Neuron (in vitro differentiated cells): ENCODE measurements at regions not wholly inside any gene's neighbourhood (a gene's known extent, or its start where the extent isn't known, plus 50 kb on each side); places are given as distances from the start of the nearest gene placed in this dataset.

ENCODE experiments used
- H2AFZ ChIP-seq: one replicate; pipeline ENCODE4 v1.6.1; 2013; ENCODE audit warnings: low read depth, mild to moderate bottlenecking, inconsistent platforms, low read length, moderate library complexity
- H3K27me3 ChIP-seq: one replicate; pipeline ENCODE4 v1.6.1; 2013; ENCODE audit warnings: low read length; ENCODE audit not compliant: insufficient read depth
- H3K36me3 ChIP-seq: one replicate; pipeline ENCODE4 v1.6.1; 2013; ENCODE audit warnings: low read length; ENCODE audit not compliant: insufficient read depth
- H3K4me1 ChIP-seq: one replicate; pipeline ENCODE4 v1.6.1; 2013; ENCODE audit warnings: low read length; ENCODE audit not compliant: insufficient read depth
- H3K4me3 ChIP-seq: 2 replicates; pipeline ENCODE4 v1.5.1; 2013; ENCODE audit warnings: mild to moderate bottlenecking, low read length, moderate library complexity
- H3K9me3 ChIP-seq: one replicate; pipeline ENCODE4 v1.6.1; 2013; ENCODE audit warnings: low read length

DNA sequence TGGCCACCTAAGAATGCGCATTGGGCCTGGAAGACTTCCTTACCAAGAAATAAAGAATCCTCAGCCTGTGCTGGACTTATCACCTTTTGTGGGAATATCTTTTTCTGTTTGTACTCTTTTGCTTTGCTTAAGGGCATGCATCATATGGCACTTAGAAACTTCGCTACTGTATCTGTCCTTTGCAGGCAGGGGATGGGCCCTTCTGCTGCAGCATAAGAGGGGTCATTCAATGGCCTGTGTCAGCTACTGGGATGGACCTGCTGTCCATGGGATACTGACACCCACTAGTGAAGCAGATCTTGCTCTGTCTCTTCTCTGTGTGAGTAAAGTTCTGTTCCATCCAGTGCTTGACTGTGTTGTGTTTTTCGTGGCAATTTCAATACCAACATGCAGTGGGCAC, 239.0 kb upstream of the JUN start:
- Histone ChIP-seq H3K36me3 (no peaks in the 10 kb centered on the region), H2AFZ (no peak overlapping the region), H3K9me3 (no peaks in the 10 kb centered on the region), H3K27me3 (no peaks in the 10 kb centered on the region), H3K4me1 (no peaks in the 10 kb centered on the region), H3K4me3 (no peak overlapping the region)

DNA sequence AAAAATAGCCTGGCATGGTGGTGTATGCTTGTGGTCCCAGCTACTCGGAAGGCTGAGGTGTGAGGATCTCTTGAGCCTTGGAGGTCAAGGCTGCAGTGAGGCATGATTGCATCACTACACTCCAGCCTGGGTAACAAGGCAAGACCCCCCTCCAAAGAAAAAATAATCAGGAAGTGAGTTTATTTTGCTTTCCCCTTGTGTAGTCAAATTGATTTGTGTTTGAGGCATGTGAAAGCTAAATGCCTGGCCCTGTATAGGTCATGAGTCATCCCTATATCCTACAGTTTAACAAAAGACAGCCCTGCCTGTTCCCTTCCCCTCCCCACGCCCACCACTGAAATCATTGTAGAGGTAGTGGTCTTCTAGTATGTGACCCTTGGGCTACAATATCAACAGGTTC, 241.4 kb upstream of the JUN start:
- Histone ChIP-seq H3K36me3 (no peaks in the 10 kb centered on the region), H3K27me3 (no peaks in the 10 kb centered on the region), H2AFZ (no peak overlapping the region)

DNA sequence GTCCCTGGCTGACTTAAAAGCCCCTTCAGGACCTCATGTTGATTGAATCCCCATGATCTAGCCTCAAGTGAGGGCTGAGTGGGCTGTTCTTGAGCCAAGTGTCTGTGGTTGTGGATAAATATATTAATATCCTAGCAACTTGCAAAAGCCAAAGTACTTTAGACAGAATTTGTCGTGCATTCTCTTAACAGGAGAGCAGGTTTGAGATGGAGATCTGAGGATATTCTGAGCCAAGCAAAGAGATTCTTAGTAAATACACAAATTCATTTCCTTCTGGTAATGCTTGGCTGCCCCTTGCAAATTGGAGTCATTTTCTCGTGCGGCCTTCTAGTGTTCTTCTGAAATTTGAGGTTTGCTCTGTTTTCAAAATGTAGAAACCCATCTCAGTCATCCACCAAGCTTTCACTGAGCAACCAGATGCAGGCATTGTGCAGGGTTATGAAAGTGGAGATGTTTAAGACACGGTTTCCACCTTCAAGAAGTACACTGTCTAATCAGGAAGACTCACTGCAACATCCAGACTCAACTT, 242.1 kb upstream of the JUN start:
- Histone ChIP-seq H3K36me3 (no peaks in the 10 kb centered on the region), H3K27me3 (no peaks in the 10 kb centered on the region), H3K4me1 (no peaks in the 10 kb centered on the region), H3K4me3 (no peak overlapping the region), H2AFZ (no peak overlapping the region), H3K9me3 (no peaks in the 10 kb centered on the region)

More for the DNA sequence above, 241.4 kb upstream of the JUN start:
- H3K4me3 ChIP-seq: no peak overlapping the region
- no peaks in the 10 kb centered on the region for H3K4me1 ChIP-seq
- H3K9me3 ChIP-seq: no peaks in the 10 kb centered on the region

DNA sequence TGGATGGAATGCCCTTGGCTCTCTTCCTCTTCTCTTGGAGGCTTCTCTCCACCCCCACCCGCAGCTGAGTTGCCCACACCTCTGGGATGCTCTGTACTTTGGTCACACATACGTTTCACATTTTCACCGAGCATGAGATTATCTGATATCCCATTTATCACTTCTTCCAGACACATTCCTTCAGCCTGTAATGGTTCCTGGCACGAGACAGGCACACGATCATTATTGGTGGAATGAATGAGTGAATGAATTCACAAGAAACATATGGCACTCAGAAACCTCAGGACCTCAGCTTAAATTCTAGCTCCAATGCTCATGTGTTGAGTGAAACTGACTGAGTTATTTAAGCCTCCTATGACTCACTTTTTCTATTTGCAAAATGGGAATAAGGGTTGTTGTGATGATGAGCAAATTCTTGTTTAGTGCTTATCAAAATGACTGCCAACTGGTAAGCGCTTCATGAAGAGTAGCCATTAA, 242.7 kb upstream of the JUN start:
- H3K9me3 ChIP-seq: no peaks in the 10 kb centered on the region
- no peaks in the 10 kb centered on the region for H3K27me3 ChIP-seq
- no peaks in the 10 kb centered on the region for H3K36me3 ChIP-seq
- H2AFZ ChIP-seq: no peak overlapping the region
- no peak overlapping the region for H3K4me3 ChIP-seq
- no peaks in the 10 kb centered on the region for H3K4me1 ChIP-seq

DNA sequence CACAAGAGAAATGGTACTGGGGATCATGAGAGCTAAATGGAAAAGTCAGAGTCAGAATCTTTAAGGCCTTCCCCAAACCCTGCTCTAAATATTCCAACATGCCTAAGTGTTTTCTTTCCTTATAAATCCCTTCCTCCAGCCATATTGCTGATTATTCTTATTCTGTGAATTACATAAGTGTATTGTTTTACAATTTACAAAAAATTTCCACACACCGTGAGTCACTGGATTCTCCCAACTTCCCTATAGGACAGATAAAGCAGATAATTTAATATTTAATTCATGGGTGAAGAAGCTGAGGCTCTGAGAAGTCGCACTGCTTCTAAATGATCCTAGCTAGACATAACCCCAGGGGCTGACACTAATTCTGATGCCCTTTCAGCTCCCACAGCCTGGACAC, 243.3 kb upstream of the JUN start:
- Histone ChIP-seq H3K4me1 (no peaks in the 10 kb centered on the region), H3K36me3 (no peaks in the 10 kb centered on the region), H3K27me3 (no peaks in the 10 kb centered on the region), H3K9me3 (no peaks in the 10 kb centered on the region), H2AFZ (no peak overlapping the region), H3K4me3 (no peak overlapping the region)

DNA sequence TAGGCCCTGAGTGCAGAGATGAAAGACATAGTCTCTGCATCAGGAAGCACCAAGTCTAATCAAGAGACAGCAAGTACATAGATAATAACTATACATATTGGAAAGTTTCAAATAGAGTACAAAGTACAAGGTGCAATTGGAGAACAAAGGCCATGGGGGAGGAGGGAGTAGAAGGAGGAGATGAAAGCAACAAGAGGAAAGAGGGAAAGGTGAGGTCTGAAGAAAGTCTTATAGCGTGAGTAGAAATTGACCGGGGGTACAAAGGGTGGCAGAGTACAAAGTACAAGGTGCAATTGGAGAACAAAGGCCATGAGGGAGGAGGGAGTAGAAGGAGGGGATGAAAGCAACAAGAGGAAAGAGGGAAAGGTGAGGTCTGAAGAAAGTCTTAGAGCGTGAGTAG, 244.2 kb upstream of the JUN start:
- no peaks in the 10 kb centered on the region for H3K4me1 ChIP-seq
- H2AFZ ChIP-seq: no peak overlapping the region
- no peaks in the 10 kb centered on the region for H3K36me3 ChIP-seq
- no peaks in the 10 kb centered on the region for H3K9me3 ChIP-seq
- no peak overlapping the region for H3K4me3 ChIP-seq
- H3K27me3 ChIP-seq: no peaks in the 10 kb centered on the region

DNA sequence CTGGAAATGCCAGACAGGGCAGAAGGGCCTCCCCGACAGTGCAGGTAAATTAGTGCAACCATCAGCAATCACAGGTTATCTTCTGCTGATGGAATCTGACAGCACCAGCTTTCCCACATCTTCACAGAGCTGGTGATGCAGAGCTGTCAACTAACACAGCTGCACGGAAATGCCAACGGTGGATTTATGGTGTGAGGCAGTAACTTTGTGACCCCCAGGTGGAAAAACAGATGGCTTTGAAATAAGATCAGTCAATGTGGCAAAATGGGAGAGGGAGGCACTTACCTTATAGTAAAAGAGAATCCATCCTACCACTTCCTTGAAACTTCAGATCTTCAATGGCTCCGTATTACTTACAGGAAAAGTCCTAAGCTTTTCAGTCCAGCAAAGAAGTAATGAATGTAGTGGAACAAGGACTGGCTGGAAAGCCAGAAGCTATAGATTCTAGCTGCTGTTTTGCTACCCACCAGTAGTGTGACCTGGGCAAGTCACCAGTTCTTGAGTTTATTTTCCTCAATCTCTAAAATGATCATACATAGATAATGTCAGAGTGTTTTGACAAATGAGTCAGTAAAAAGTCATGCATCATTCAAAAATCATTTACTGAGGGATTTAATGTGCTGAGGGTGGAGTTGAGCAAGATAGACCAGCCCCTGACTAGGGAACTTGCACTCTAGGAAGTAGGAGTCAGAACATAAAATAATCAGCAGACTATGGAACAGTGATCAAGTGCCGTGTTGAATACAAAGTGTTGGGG, 245.7 kb upstream of the JUN start:
- Histone ChIP-seq H2AFZ (no peak overlapping the region), H3K9me3 (no peaks in the 10 kb centered on the region), H3K36me3 (no peaks in the 10 kb centered on the region), H3K4me1 (no peaks in the 10 kb centered on the region), H3K27me3 (no peaks in the 10 kb centered on the region), H3K4me3 (no peak overlapping the region)

DNA sequence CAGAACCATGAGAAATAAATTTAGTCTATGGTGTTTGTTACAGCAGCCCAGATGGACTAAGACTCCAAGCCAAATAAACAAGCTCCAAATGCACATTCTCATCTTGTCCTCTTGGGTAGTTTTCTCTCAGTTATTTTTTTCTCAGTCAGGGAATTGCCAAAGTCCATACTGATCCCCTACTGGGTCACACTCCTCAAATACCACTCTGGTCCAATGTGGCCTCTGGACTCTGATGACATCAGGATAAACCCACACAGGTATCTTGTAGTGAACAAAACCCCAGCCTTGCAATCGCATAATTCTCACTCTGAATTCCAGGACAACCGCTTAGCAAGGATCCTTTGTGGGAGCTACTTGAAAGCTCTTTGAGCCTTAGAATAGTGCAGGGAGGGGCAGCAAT, 248.4 kb upstream of the JUN start:
- no peak overlapping the region for H3K4me3 ChIP-seq
- H2AFZ ChIP-seq: no peak overlapping the region
- no peaks in the 10 kb centered on the region for H3K9me3 ChIP-seq
- H3K36me3 ChIP-seq: no peaks in the 10 kb centered on the region
- H3K4me1 ChIP-seq: no peaks in the 10 kb centered on the region
- no peaks in the 10 kb centered on the region for H3K27me3 ChIP-seq

DNA sequence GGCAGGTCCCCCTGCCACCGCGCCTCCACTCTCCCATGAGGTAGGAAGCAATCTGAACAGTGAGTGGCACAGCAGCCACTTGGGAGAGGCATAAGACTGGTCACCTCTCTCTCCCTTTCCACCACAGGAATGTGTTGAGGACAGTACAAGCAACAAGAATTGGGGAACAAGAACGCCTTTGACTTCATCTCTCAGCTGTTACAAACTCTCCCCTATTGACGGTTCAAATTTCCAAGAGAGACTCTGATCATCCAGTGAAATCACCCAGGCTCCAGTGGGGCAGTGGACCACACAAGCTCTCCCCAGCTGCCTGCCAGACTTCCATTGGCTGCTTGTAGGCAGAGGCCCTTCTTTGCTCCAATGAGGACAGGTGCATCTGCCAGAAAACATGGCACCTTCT, 249.9 kb upstream of the JUN start:
- Histone ChIP-seq H3K36me3 (no peaks in the 10 kb centered on the region), H3K4me3 (no peak overlapping the region), H3K27me3 (no peaks in the 10 kb centered on the region), H3K4me1 (no peaks in the 10 kb centered on the region), H2AFZ (no peak overlapping the region), H3K9me3 (no peaks in the 10 kb centered on the region)

DNA sequence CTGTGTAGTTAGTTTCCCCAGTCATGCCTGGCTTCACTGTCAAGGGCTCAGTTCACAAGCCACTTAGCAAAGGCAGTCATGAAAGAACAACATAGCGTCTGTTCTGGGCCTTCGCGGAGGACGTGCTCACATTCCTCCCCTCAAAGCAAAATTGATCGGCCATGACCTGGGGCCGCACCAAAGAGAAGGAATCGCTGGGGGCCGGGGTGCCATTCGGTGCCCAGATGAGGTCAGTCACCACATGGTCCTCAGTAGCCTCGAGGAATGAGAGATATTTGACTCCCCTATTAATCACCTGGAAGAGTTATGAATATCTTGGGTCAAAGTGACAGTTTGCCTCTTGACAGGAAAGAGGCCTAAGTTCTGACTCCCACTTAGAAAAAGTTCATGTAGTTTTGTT, 251.1 kb upstream of the JUN start:
- no peak overlapping the region for H3K4me3 ChIP-seq
- H2AFZ ChIP-seq: no peak overlapping the region
- H3K4me1 ChIP-seq: no peaks in the 10 kb centered on the region
- H3K27me3 ChIP-seq: no peaks in the 10 kb centered on the region
- H3K36me3 ChIP-seq: no peaks in the 10 kb centered on the region
- no peaks in the 10 kb centered on the region for H3K9me3 ChIP-seq

DNA sequence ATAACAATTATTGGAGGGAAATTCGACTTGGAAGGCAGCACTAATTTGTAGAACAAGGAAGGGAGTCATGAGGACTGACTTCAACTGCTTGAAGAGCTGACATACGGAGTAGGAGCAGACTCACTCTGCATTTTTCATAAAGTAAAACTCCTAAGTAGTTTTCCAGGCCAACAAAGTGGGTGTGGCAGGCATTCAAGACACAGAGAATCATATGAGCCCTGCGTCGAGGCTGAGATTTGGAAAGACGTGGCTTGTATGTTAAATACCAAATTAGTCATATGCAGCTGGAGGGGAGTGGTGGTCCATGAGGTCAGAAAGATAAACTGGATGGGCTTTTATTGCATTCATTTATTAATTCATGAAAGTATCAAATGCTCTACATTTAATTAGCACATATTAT, 255.7 kb upstream of the JUN start:
- Histone ChIP-seq H3K27me3 (no peaks in the 10 kb centered on the region), H3K9me3 (no peaks in the 10 kb centered on the region), H3K4me3 (no peak overlapping the region), H3K4me1 (no peaks in the 10 kb centered on the region), H3K36me3 (no peaks in the 10 kb centered on the region), H2AFZ (no peak overlapping the region)

DNA sequence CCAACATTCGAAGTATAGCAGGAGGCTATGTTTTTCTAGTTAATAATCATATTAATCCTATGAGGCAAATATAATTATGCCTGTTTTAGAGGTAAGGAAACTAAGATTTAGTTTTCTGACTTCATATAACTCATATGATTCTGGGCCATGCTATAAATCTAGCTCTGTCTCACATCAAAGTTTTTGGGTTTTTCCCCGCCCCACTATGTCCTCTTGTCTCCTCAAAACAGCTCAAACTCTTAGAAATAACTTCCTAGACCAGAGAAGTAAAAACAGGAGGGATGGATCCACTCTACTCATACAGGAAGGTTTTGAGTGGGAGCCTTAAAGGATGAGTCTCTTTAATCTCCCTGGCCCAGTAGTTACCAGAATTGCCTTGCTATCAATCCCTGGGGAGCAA, 256.4 kb upstream of the FGGY start:
- Histone ChIP-seq H3K27me3 (no peaks in the 10 kb centered on the region), H3K4me1 (no peaks in the 10 kb centered on the region), H2AFZ (no peak overlapping the region), H3K36me3 (no peaks in the 10 kb centered on the region), H3K9me3 (no peaks in the 10 kb centered on the region), H3K4me3 (no peak overlapping the region)

DNA sequence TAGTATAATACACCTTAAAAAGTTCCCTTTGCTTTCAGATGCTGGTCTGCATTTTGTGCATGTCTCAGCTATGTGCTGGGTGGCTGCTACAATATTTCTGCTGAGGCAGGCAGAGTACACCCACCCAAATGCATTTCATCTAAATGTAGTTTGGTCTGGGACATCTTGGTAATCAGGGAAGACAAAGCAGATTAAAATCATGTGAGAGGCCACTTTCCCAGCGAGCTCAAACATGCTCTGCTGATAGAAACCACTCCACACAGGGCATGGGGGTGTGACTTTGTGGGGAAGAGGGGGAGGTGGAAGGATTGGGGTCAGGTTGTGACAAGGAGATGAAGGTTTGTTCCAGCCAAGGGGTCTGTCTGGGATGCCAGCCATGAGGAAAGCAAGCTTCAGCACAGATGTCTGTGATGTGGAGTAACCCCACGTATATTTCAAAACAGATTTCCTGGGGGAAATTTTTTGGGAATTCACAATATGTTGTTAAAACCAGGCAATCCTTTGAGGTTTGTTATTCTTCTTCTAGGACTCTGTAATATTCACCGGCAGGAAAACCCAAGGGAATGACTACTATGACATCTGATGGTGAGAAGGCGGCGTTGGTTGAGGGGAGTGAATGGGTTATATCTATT, 255.1 kb upstream of the FGGY start:
- Histone ChIP-seq H3K4me3 (no peak overlapping the region), H3K27me3 (no peaks in the 10 kb centered on the region), H3K4me1 (no peaks in the 10 kb centered on the region), H3K36me3 (no peaks in the 10 kb centered on the region), H3K9me3 (no peaks in the 10 kb centered on the region), H2AFZ (no peak overlapping the region)
